MCF 10A (cell line): ENCODE measurements at regions not wholly inside any gene's neighbourhood (a gene's known extent, or its start where the extent isn't known, plus 50 kb on each side); places are given as distances from the start of the nearest gene placed in this dataset.

Source experiments
- BruUV-seq: library from RNA; stranded (reverse); fragments of 400-500 nt; replicated peaks from 2 replicates; lab custom pipeline; 2021; lab: Mats Ljungman, UMichigan
- CTCF ChIA-PET: fragments of 300-600 bp; sonication (Branson Sonifier 250); formaldehyde crosslinking; extraction: SDS; loops from one replicate; lab custom pipeline; 2021; ENCODE audit warnings: antibody characterized with exemption, inconsistent platforms; lab: Yijun Ruan, JAX
- POLR2A ChIA-PET: fragments of 300-600, 350-650 bp; sonication (Branson Sonifier 250); formaldehyde crosslinking; extraction: SDS; loops from one replicate; lab custom pipeline; 2020; ENCODE audit warnings: antibody characterized with exemption, inconsistent platforms; lab: Yijun Ruan, JAX
- DNase-seq: peaks from one replicate; pipeline ENCODE4 v3.0.0-alpha.2; 2018; ENCODE audit not compliant: unreplicated experiment
- H3K27ac Mint-ChIP-seq: one replicate; pipeline ENCODE4 v1.8.0; 2022; ENCODE audit warnings: mild to moderate bottlenecking, low read depth, mixed read lengths; ENCODE audit not compliant: unreplicated experiment
- H3K27me3 Mint-ChIP-seq: one replicate; pipeline ENCODE4 v1.8.0; 2022; ENCODE audit warnings: mixed read lengths; ENCODE audit not compliant: insufficient read depth, unreplicated experiment
- H3K36me3 Mint-ChIP-seq: one replicate; pipeline ENCODE4 v1.8.0; 2022; ENCODE audit warnings: mild to moderate bottlenecking, moderate library complexity, mixed read lengths; ENCODE audit not compliant: insufficient read depth, unreplicated experiment
- H3K4me1 Mint-ChIP-seq: one replicate; pipeline ENCODE4 v1.8.0; 2022; ENCODE audit warnings: mixed read lengths; ENCODE audit not compliant: insufficient read depth, unreplicated experiment
- H3K4me3 Mint-ChIP-seq: one replicate; pipeline ENCODE4 v1.8.0; 2022; ENCODE audit warnings: mild to moderate bottlenecking, moderate library complexity, mixed read lengths; ENCODE audit not compliant: unreplicated experiment
- H3K9me3 Mint-ChIP-seq: one replicate; pipeline ENCODE4 v1.8.0; 2022; ENCODE audit warnings: mixed read lengths; ENCODE audit not compliant: unreplicated experiment
- intact Hi-C: fragments of 100-400 bp; cut with micrococcal nuclease; formaldehyde crosslinking; loops from 2 replicates; pipeline ENCODE4 v1.14.1; 2022
- TF ChIP-seq, protein P1 (sequence below): fragments of 200-600 bp; IDR thresholded peaks from one replicate; pipeline ENCODE4 v1.8.0; 2022; ENCODE audit warnings: antibody characterized with exemption, mild to moderate bottlenecking; ENCODE audit not compliant: unreplicated experiment

DNA sequence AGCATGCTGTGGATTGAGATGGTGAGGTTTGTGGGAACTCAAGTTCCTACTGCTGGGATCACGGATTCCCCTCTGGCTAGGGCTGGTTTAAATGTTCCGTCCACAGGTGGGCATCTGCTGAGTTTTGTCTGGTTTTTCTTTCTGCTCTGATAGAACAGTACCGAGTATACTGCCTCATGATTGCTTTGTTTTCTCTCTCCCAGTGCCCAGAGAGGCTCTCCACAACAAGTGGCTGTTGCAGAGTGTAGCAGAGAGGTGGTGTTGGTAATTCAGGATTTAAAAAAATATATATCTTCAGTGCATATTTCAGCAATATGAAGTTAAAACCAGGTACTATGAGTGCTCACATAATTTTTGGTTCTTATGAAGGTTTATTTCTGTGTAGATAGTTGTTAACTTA lies 213.7 kb downstream of the TEX13C start:
- Mint-ChIP-seq H3K4me3 (no peak overlapping the region), H3K4me1 (no peaks in the 10 kb centered on the region), H3K9me3 (peaks cover 14% of the 10 kb centered on the region), H3K27ac (no peak overlapping the region), H3K27me3 (no peaks in the 10 kb centered on the region), H3K36me3 (no peaks in the 10 kb centered on the region)
- intact Hi-C loops = no loop called here
- TF ChIP-seq, protein P1, sequence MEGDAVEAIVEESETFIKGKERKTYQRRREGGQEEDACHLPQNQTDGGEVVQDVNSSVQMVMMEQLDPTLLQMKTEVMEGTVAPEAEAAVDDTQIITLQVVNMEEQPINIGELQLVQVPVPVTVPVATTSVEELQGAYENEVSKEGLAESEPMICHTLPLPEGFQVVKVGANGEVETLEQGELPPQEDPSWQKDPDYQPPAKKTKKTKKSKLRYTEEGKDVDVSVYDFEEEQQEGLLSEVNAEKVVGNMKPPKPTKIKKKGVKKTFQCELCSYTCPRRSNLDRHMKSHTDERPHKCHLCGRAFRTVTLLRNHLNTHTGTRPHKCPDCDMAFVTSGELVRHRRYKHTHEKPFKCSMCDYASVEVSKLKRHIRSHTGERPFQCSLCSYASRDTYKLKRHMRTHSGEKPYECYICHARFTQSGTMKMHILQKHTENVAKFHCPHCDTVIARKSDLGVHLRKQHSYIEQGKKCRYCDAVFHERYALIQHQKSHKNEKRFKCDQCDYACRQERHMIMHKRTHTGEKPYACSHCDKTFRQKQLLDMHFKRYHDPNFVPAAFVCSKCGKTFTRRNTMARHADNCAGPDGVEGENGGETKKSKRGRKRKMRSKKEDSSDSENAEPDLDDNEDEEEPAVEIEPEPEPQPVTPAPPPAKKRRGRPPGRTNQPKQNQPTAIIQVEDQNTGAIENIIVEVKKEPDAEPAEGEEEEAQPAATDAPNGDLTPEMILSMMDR = no peak
- no peak for DNase-seq
- ChIA-PET POLR2A (no interaction called here), CTCF (interaction anchor here (0.6 kb wide), 1 partner anchor 1517 kb away, joined by 3 read pairs; no protein-coding TSS in a partner anchor)
- BruUV-seq = no TSS peak

DNA sequence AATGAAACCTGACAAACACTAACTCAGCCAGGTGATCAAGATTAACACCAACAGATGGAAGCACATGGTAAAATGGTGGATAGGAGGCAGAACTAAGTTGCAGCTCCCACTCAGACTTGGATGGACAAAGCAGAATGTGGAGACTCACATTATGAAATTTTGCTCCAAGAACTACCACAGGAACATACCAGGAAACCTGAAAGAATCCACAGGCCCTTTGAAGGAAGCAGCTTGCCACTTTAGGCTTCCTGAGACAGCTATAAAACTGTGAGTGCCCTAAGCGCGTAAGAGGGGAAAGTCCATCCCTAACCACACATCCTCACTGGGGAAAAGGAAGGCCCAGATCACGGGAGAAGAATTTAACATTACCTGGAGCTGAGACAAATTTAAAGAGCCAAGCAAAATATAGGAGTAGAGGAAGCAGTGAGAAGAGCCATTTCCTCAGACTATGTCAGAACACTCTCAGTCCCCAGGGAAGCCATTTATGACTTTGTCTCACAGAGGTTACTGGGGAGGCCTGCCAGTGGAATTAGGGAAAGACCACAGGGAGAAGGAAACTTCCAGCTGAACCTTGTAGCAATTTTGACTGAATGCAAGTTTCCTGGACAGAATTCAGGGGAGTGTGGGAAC lies 224.5 kb downstream of the TEX13C start:
- no peak for DNase-seq
- Mint-ChIP-seq H3K4me1 (no peaks in the 10 kb centered on the region), H3K27me3 (no peaks in the 10 kb centered on the region), H3K9me3 (peaks cover 30% of the 10 kb centered on the region), H3K36me3 (no peaks in the 10 kb centered on the region), H3K27ac (no peak overlapping the region), H3K4me3 (no peak overlapping the region)
- BruUV-seq = no TSS peak
- POLR2A ChIA-PET = no interaction called here
- CTCF ChIA-PET = interaction anchor here (0.6 kb wide), 1 partner anchor 21 kb away, joined by 3 read pairs; no protein-coding TSS in a partner anchor
- intact Hi-C loops = no loop called here
- TF ChIP-seq, protein P1 = no peak

DNA sequence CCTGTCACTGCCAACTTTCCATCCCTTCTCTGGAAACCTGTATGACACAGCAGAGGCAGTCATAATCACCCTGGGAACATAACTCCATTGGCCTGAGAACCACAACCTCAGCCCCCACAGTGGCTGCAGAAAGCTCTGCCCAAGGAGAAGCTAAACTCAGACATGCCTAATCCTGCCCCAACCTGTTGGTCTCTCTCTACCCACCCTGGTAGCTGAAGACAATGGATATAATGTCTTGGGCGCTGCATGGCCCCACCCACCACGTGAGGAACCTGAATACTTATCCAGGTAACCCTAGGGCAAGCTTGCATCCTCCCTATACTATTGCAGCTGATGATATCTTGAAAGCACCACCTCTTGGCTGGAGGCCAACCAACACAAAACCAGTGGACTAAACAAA lies 225.2 kb downstream of the TEX13C start:
- TF ChIP-seq, protein P1 = no peak
- intact Hi-C loops = no loop called here
- Mint-ChIP-seq H3K36me3 (no peaks in the 10 kb centered on the region), H3K4me1 (no peaks in the 10 kb centered on the region), H3K9me3 (peaks cover 23% of the 10 kb centered on the region), H3K27me3 (no peaks in the 10 kb centered on the region), H3K4me3 (no peak overlapping the region), H3K27ac (no peak overlapping the region)
- peak; percentile 38 for DNase-seq
- POLR2A ChIA-PET = no interaction called here
- CTCF ChIA-PET = no interaction called here
- no TSS peak for BruUV-seq

DNA sequence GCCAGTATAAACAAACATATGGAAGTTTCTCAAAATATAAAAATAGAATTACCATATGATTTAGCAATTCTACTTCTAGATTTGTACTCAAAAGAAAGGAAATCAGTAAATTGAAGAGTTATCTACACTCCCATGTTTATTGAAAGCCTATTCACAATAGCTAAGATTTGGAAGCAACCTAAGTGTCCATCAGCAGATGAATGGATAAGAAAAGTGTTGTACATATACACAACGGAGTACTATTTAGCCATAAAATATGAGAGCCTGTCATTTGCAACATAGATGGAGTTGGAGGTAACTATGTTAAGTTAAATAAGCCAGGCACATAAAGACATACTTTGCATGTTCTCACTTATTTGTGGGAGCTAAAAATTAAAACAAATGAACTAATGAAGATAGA lies 257.8 kb downstream of the TEX13C start:
- no peak for DNase-seq
- ChIA-PET POLR2A (no interaction called here), CTCF (no interaction called here)
- intact Hi-C loops = no loop called here
- Mint-ChIP-seq H3K27ac (no peak overlapping the region), H3K36me3 (peaks cover 6% of the 10 kb centered on the region), H3K4me3 (no peak overlapping the region), H3K4me1 (no peaks in the 10 kb centered on the region), H3K9me3 (peaks cover 8% of the 10 kb centered on the region), H3K27me3 (no peaks in the 10 kb centered on the region)
- BruUV-seq = no TSS peak
- TF ChIP-seq, protein P1 = no peak
